Naive thymus-derived CD8-positive, alpha-beta T cell (primary cell): ENCODE measurements at regions not wholly inside any gene's neighbourhood (a gene's known extent, or its start where the extent isn't known, plus 50 kb on each side); places are given as distances from the start of the nearest gene placed in this dataset.

ENCODE experiments used
- ATAC-seq, 2 donors: fragments of 150-1000 bp; cut with Tn5 transposase in 1 of 2; sonication (Bioruptor Pico), chemical (Tn5 transposase) in 1 of 2; 1 replicate in 1 of 2; 2 replicates in 1 of 2; pipeline ENCODE4 v1.10.0; 2021; ENCODE audit warnings: mild to moderate bottlenecking in 2 of 2, moderate library complexity in 2 of 2
- POLR2A ChIA-PET: fragments of 350-600 bp; sonication (Branson Sonifier 250); formaldehyde crosslinking; loops from one replicate; lab custom pipeline; 2021; ENCODE audit warnings: antibody characterized with exemption; lab: Charles Lee
- DNase-seq, 10 donors: peaks; one replicate each; pipeline versions ENCODE4 v3.0.0 to v3.0.0-alpha.2; 2020 to 2022
- H3K27ac Mint-ChIP-seq, 10 donors: one replicate each; pipeline ENCODE4 v1.8.0; 2020 to 2022; ENCODE audit warnings: mild to moderate bottlenecking in 10 of 10, mixed read lengths in 10 of 10, moderate library complexity in 4 of 10, inconsistent platforms in 1 of 10
- H3K27me3 Mint-ChIP-seq, 5 donors: one replicate each; pipeline ENCODE4 v1.8.0; 2021 to 2022; ENCODE audit warnings: mixed read lengths in 5 of 5
- H3K36me3 Mint-ChIP-seq, 3 donors: one replicate each; pipeline ENCODE4 v1.8.0; 2020 to 2022; ENCODE audit warnings: mixed read lengths in 3 of 3, mild to moderate bottlenecking in 2 of 3, inconsistent platforms in 1 of 3
- H3K4me1 Mint-ChIP-seq, 4 donors: one replicate each; pipeline ENCODE4 v1.8.0; 2021 to 2022; ENCODE audit warnings: mixed read lengths in 4 of 4
- H3K4me3 Mint-ChIP-seq, 10 donors: one replicate each; pipeline ENCODE4 v1.8.0; 2020 to 2022; ENCODE audit warnings: mild to moderate bottlenecking in 10 of 10, mixed read lengths in 10 of 10, moderate library complexity in 6 of 10, inconsistent platforms in 1 of 10
- H3K9me3 Mint-ChIP-seq, 9 donors: one replicate each; pipeline ENCODE4 v1.8.0; 2020 to 2022; ENCODE audit warnings: mixed read lengths in 9 of 9, mild to moderate bottlenecking in 3 of 9, inconsistent platforms in 1 of 9, moderate library complexity in 1 of 9

DNA sequence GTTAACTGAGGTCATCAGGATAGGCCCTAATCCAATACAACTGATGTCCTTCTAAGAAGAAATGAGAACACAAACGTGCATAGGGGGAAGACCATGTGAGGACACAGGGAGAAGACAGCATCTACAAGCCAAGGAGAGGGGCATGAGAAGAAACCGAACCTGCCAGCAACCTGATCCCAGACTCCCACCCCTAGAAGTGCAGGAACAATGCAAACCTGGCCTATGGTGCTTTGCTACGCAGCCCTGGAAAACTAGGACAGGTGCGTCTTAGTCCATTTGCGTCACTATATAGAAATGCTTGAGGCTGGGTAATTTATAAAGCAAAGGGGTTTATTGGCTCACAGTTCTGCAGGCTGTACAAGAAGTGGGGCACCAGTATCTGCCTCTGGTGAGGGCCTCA, 322.6 kb upstream of the ZNF32 start:
- Mint-ChIP-seq H3K4me3 (no peak overlapping the region), H3K4me1 (peaks cover 0 to 4% (median 0%) of the 10 kb centered on the region in 4 donors), H3K9me3 (no peaks in the 10 kb centered on the region), H3K36me3 (no peaks in the 10 kb centered on the region), H3K27me3 (peaks cover 0 to 14% (median 3%) of the 10 kb centered on the region in 5 donors), H3K27ac (no peak overlapping the region)
- ATAC-seq: no peak
- POLR2A ChIA-PET: no interaction called here
- no peak for DNase-seq

DNA sequence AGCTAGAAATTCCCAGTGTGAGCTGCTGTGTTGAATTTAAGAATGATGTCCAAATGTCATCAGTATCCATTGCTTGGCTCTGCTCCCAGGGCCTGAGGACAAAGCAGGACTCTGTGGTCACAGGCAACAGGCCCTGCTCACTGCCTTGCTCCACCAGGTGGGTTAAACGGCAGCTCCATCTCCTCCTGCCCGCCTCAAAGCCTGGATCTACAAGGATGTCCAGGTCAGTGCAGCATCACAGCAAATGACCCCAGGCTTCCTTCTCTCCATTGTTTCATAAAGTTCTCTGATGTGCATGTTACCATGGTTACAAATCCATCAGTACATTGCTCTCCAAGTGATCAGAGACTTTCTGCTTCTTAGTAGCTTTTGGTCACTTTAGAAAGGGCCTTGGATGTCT, 322.0 kb upstream of the ZNF32 start:
- Mint-ChIP-seq H3K9me3 (no peaks in the 10 kb centered on the region), H3K36me3 (no peaks in the 10 kb centered on the region), H3K27ac (no peak overlapping the region), H3K4me1 (peaks cover 0 to 4% (median 2%) of the 10 kb centered on the region in 4 donors), H3K4me3 (no peak overlapping the region), H3K27me3 (peaks cover 0 to 14% (median 7%) of the 10 kb centered on the region in 5 donors)
- DNase-seq: no peak
- ATAC-seq: no peak
- POLR2A ChIA-PET: no interaction called here

DNA sequence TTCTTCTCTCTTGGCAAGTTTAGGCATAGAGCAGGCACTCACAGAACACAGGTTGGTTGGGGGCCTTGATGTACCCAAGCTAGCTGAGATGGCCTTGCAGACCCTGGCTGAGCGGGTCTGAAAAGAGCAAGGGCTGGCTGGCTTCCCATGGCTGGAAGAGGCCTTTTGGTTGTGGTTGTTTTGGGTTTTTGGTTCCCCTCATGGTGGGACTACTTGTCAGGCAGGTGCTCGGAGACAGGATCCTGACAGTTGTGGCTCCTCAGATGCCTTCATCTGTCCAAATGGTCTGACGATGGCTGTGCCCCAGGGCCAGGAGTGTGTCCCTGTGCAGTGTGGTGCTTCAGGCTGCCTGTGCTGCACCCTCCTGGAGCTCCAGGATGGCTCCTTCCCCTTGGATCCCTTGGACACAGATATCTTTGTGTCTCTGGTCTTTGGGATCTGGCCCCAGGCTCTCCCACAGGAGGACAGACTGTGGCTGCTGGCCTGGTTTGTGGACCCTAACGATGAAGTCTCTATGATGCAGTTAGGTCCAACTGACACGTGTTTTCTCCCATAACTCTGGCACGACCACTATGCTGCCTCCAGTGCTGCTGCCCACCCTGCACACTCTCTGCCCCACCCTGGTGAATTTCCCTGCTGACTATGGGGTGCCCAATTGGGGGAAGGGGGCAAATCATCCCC, 321.5 kb upstream of the ZNF32 start:
- Mint-ChIP-seq H3K4me3 (no peak overlapping the region), H3K27ac (peak overlapping the region in 1 of 10 donors; percentile 21), H3K27me3 (peaks cover 0 to 14% (median 8%) of the 10 kb centered on the region in 5 donors), H3K4me1 (peaks cover 3 to 7% (median 5%) of the 10 kb centered on the region in 4 donors), H3K36me3 (no peaks in the 10 kb centered on the region), H3K9me3 (no peaks in the 10 kb centered on the region)
- no peak for DNase-seq
- no peak for ATAC-seq
- POLR2A ChIA-PET: no interaction called here

DNA sequence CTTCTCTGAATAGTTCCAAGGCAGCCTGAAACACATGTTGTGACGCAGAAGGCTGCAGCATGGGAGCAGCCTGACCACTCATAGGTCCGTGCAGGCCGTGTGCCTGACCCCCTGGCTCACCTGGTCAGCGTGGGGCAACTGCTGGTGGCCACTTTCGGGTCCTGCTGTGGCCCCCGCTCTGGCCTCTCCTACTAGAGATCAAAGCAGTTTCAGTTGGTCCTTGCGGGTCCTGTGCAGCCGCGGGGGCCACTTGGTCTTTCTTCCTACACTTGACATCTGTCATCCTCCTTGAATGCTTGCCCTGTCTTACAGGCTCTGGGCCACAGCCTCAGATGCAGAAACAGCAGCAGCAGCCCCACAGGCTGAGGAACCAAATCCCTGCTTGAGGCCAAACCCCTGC, 320.8 kb upstream of the ZNF32 start:
- Mint-ChIP-seq H3K4me1 (peaks cover 5 to 12% (median 9%) of the 10 kb centered on the region in 4 donors), H3K27me3 (peaks cover 1 to 21% (median 10%) of the 10 kb centered on the region in 5 donors), H3K27ac (no peak overlapping the region), H3K4me3 (no peak overlapping the region), H3K9me3 (no peaks in the 10 kb centered on the region), H3K36me3 (no peaks in the 10 kb centered on the region)
- DNase-seq: no peak
- POLR2A ChIA-PET: no interaction called here
- no peak for ATAC-seq

DNA sequence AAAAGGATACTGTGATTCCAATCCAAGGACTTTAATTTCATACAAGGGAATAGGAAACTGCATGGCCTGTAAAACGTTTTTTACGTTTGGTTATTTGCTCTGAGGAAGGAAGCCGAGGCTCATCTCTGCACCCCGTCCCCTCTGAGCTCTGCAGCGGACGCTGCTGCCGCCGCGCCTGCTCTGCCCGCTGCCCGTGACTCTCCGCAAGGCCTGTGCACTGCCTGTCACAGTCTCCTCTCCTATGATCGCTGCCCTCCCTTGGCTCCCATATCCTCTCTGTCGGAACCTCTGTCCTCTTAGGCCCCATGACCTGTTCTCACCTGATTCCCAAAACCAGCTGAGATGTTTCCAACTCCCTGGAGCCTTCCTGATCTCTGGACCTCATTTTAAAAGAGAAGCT, 320.3 kb upstream of the ZNF32 start:
- no peak overlapping the region for H3K4me3 Mint-ChIP-seq
- no peaks in the 10 kb centered on the region for H3K9me3 Mint-ChIP-seq
- H3K36me3 Mint-ChIP-seq: no peaks in the 10 kb centered on the region
- H3K27ac Mint-ChIP-seq: no peak overlapping the region
- DNase-seq: no peak
- peaks cover 6 to 15% (median 10%) of the 10 kb centered on the region in 4 donors for H3K4me1 Mint-ChIP-seq
- no peak for ATAC-seq
- H3K27me3 Mint-ChIP-seq: peaks cover 2 to 26% (median 15%) of the 10 kb centered on the region in 5 donors
- POLR2A ChIA-PET: no interaction called here

DNA sequence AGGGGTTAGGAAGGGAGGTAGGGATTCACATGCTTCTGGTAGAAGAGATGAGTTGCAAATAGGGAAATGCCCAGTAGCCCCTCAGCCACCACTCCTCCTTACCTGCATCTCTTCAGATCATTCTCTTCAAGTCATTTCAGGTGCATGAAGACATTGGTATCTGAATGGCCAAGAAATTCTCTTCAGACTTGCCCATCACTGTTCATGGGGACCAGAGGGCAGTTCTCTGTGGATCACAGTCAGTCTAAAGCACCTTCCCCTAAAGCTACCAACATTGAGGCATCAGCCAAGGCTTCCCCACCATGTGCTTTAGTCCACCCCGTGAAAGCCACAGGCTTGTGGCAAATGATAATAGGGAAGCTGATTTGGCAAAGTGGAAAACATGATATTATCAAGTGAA, 319.4 kb upstream of the ZNF32 start:
- Mint-ChIP-seq H3K4me1 (peaks cover 5 to 15% (median 10%) of the 10 kb centered on the region in 4 donors), H3K27ac (no peak overlapping the region), H3K27me3 (peaks cover 2 to 29% (median 16%) of the 10 kb centered on the region in 5 donors), H3K36me3 (no peaks in the 10 kb centered on the region), H3K9me3 (no peaks in the 10 kb centered on the region), H3K4me3 (no peak overlapping the region)
- POLR2A ChIA-PET: no interaction called here
- DNase-seq (no peak), ATAC-seq (no peak)

DNA sequence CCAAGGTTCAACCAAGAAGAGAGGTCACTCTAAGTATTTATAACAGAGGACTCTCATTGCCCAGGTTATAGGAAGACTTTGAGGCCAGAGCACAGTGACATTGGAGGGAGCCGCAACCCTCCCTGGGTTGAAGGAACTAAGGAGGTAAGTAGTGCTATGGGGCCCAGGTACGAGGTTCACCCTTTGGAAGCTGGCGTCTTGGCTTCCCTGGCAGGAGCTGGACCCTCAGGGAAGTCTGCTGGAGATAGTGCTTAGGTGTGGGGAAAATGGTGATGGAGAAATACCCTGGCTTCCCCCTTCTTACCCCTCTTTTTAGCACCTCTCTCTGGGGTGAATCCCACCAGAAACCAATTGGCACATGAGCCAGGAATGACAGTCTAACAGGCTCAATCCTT, 317.9 kb upstream of the ZNF32 start:
- ATAC-seq (no peak), DNase-seq (no peak)
- POLR2A ChIA-PET: no interaction called here
- Mint-ChIP-seq H3K9me3 (no peaks in the 10 kb centered on the region), H3K4me1 (peaks cover 5 to 15% (median 10%) of the 10 kb centered on the region in 4 donors), H3K4me3 (no peak overlapping the region), H3K27me3 (peaks cover 3 to 29% (median 13%) of the 10 kb centered on the region in 5 donors), H3K36me3 (no peaks in the 10 kb centered on the region), H3K27ac (no peak overlapping the region)

DNA sequence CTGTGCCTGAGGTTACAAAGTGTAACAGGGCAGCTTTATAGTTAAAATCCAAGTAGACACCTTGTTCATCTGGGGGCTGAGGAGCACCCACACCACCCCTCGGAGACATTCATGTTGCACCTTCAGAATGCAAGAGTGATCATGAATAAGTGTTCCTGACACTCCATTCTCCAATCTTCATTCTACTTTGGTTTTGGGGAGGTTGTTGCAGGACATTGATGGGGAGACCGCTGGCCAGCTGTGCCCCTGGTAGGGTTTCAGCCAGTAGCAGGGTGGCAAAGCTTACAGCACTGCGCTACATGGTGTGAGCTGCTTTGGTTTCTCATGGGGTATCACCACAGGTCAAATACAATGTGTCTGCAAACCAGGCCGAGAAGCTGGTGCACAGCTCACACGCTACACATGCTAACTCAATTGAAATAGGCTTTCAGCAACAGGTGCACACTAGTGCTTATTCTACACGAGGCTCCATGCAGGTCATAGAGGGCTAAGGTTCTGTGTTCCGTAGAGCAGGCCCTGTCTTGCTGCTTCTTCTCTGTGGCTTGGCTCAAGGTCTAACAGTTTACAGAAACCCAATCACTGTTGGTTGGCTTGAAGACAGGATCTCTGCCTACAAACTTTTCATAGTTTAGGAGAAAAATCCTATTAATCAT, 317.4 kb upstream of the ZNF32 start:
- POLR2A ChIA-PET: no interaction called here
- ATAC-seq: no peak
- no peaks in the 10 kb centered on the region for H3K36me3 Mint-ChIP-seq
- H3K27ac Mint-ChIP-seq: no peak overlapping the region
- peaks cover 5 to 15% (median 10%) of the 10 kb centered on the region in 4 donors for H3K4me1 Mint-ChIP-seq
- H3K9me3 Mint-ChIP-seq: no peaks in the 10 kb centered on the region
- no peak for DNase-seq
- peaks cover 3 to 29% (median 13%) of the 10 kb centered on the region in 5 donors for H3K27me3 Mint-ChIP-seq
- H3K4me3 Mint-ChIP-seq: no peak overlapping the region

DNA sequence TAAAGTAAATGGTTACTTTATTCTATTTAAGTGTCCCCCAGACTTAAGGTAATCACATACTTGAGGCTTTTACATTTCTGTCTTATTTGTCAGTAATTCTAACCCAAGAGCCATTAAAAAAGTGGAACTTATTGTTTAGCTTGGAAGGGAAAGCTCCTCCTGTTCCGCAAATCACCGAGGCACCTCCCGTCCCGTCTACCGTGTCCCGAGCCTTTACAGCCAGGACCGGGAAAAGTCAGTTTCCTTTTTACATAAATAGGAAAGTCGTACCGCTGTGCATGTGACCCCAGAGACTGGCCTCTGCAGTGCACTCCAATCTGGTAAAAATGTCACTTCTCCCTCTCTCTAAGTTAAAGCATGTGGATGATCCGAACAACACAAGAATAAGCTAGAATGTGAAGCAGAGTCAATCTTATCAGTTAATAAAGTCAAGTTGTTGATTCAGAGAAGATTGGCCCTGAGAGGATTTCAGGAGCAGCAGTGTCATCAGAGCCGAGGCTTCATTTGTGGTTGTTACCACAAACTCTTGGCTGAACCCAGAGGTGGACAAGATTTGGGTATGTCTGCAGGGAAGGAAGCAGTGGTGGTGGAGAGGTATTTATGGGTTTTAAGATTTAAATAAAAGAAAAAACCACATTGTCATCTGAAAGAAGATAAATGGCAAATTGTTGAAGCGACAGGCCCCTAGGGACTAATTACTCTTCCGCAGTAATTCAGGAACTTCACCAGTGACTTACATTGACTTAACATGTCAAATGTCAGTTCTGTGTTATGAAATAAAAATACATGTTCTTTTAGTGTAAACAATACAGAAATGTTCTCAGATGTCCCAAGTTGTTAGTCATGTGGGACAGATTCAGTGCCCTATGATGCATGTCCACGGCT, 316.6 kb upstream of the ZNF32 start:
- Mint-ChIP-seq H3K9me3 (no peaks in the 10 kb centered on the region), H3K27ac (no peak overlapping the region), H3K36me3 (no peaks in the 10 kb centered on the region), H3K4me3 (no peak overlapping the region), H3K4me1 (peaks cover 5 to 15% (median 10%) of the 10 kb centered on the region in 4 donors), H3K27me3 (peaks cover 3 to 29% (median 13%) of the 10 kb centered on the region in 5 donors)
- DNase-seq (no peak), ATAC-seq (no peak)
- POLR2A ChIA-PET: no interaction called here

DNA sequence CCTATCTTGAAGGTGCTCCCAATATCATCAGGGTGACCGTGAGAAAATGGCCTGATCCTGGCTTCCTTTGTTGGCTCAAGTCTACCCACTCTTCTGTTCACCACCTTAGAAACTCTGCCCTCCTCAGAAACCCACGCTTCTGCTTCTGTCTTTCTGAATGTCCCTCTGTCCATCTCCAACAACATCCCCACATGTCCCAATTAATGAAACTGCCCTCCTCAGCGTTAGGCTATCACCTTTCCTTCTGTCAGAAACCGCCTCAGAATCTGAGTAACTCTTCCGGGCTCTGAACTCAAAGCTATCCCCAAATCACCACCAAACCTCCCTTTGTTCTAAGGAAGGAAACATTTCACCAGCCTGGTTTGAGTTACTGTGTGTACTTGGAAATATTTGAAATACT, 315.8 kb upstream of the ZNF32 start:
- H3K9me3 Mint-ChIP-seq: no peaks in the 10 kb centered on the region
- peaks cover 3 to 25% (median 13%) of the 10 kb centered on the region in 5 donors for H3K27me3 Mint-ChIP-seq
- POLR2A ChIA-PET: no interaction called here
- H3K4me3 Mint-ChIP-seq: no peak overlapping the region
- no peaks in the 10 kb centered on the region for H3K36me3 Mint-ChIP-seq
- H3K4me1 Mint-ChIP-seq: peaks cover 5 to 15% (median 10%) of the 10 kb centered on the region in 4 donors
- no peak overlapping the region for H3K27ac Mint-ChIP-seq
- no peak for ATAC-seq
- no peak for DNase-seq

DNA sequence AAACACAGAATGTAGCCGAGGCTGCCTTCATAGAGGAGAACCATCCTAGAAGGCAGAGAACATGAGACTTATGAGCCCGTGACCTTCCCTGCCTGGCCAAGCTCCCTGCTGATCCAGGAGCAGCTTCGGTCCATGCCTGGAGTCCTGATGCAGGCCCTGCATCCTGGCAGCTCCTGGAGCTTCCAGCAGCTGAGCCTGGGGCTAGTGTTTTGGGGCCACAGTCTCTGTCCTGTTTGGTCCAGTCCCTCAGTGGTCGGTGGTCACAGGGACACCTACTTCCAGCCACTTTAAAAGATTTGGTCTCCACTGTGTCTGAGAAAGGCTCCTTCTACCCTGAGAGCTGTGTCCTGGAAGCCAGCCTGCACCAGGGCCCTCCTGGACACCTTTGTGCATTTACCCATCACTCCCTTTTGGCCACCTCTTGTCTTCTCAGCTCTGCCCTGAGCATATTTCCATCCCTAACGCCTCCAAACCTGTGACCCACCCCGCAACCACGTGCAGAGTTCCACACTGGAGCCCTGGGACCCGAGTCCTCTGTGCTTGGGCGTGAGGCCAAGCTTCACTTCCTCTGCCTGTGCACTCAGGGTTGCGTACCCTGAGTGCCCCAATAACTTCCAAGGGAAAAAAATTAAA, 315.2 kb upstream of the ZNF32 start:
- POLR2A ChIA-PET: no interaction called here
- no peaks in the 10 kb centered on the region for H3K36me3 Mint-ChIP-seq
- H3K9me3 Mint-ChIP-seq: no peaks in the 10 kb centered on the region
- no peak for ATAC-seq
- H3K27ac Mint-ChIP-seq: no peak overlapping the region
- no peak for DNase-seq
- peaks cover 3 to 20% (median 13%) of the 10 kb centered on the region in 5 donors for H3K27me3 Mint-ChIP-seq
- H3K4me3 Mint-ChIP-seq: no peak overlapping the region
- H3K4me1 Mint-ChIP-seq: peaks cover 5 to 15% (median 10%) of the 10 kb centered on the region in 4 donors

DNA sequence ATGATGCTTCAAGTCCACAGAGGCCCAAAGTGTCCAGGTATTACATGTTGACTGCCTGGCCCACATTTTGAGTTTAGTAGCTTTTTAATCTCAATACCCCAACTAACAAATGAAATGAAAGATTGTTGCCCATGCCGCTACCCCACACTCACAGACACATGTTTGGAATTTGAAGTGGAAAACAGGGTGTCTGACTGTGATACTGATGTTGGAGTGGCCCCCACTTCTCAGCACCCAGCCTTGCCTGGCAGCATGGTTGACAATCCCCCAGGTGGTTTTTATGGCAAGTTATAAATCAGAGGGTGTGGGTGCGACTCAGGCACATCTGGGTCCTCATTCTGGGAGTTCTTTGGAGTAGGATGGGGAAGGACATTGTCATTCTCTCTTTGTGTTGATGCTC, 314.7 kb upstream of the ZNF32 start:
- Mint-ChIP-seq H3K4me1 (peaks cover 5 to 15% (median 10%) of the 10 kb centered on the region in 4 donors), H3K4me3 (no peak overlapping the region), H3K36me3 (no peaks in the 10 kb centered on the region), H3K27ac (no peak overlapping the region), H3K9me3 (no peaks in the 10 kb centered on the region), H3K27me3 (peaks cover 7 to 19% (median 15%) of the 10 kb centered on the region in 5 donors)
- DNase-seq: no peak
- ATAC-seq: no peak
- POLR2A ChIA-PET: no interaction called here
